HG03196 (cell line): ENCODE measurements at regions not wholly inside any gene's neighbourhood (a gene's known extent, or its start where the extent isn't known, plus 50 kb on each side); places are given as distances from the start of the nearest gene placed in this dataset.
"Not testable (repeated sequence)": the region's sequence is repeated elsewhere in the genome, so short reads cannot be mapped to it uniquely, and the experiment has no call there.

Experiments used
- ATAC-seq: cut with Tn5 transposase; IDR thresholded peaks from one replicate; pipeline ENCODE4 v1.9.1; 2021; ENCODE audit not compliant: unreplicated experiment

DNA sequence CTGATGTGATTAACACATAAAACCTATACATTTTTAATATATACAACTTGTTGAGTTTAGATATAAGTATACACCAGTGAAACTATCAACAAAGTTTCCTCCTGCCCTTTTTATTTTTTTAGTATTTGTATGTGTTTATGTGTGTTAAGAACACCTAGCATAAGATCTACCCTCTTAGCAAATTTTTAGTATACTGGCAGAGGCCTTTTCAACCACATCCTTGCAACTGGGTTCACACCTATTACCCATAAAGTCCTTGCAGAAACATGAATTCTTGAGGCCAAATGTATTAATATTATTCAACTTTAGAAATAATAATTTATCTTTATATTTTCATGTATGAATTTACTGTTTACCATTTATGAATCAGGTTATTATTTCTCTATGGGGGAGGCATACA is 119.7 kb upstream of the CRIM1 start:
- ATAC-seq = no peak

DNA sequence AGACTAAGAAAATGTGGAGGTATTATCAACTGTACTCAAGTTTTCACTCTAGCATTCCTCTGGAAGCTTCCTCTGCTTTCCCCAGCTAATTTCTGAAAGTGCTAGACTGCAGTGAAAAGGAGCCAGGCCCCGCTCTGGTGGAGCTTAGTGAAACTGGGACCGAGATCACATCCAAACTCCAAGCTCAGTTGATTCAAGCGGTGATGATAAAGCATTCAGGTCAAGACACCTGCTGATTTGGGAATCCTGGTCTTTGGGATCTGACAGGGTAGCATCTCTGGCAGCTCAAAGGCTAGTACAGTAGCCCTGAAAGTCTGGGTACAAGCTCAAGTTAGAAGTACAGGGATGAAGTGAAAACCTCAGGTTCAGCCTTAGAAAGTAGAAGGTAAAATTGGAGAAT is 120.2 kb upstream of the CRIM1 start:
- no peak for ATAC-seq

DNA sequence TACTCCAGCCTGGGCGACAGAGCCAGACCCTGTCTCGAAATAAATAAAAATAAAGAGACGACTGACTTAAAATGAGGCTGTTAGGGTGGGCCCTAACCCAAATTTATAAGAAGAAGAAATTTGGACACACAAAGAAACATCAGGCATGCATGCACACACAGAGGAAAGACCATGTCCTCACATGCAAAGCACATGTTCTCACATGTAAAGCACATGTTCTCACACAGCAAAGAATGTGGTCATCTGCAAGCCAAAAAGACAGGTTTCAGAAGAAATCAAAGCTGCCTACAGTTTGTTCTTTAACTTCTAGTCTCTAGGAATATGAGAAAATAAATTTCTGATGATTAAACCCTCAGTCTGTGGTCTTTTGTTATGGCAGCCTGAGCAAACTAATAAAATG is 132.3 kb upstream of the CRIM1 start:
- ATAC-seq = no peak

DNA sequence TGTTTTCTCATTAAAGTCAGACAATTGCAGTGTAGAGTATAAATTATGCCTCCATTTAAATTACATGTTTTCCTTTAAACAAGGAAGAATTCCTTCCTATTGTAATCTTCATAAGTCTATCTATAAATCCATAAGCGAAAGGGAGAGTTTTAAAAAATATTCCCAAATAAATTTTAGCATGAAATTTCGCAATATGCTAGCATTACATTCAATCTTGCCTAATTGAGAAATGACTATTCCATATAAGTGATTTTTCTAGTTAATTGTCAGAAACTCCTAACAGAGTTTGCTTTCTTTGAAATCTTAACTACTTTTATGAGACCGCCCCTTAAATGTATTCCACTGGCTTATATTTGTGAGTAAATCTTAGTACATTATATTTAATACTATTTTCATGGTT is 133.1 kb upstream of the CRIM1 start:
- no peak for ATAC-seq

- no peak for ATAC-seq
Measured at GRCh38 chr2:36214691-36215090, 140.9 kb upstream of the CRIM1 start.

GRCh38 chr2:36203366-36203765 is 152.2 kb upstream of the CRIM1 start:
- no peak for ATAC-seq

GRCh38 chr2:36197181-36197971 is 158.2 kb upstream of the CRIM1 start:
- no peak for ATAC-seq

- ATAC-seq = no peak
Measured at GRCh38 chr2:36193680-36194079, 161.9 kb upstream of the CRIM1 start.

- ATAC-seq = no peak
Measured at GRCh38 chr2:36192983-36193382, 162.6 kb upstream of the CRIM1 start.

GRCh38 chr2:36190097-36190496 is 165.5 kb upstream of the CRIM1 start:
- no peak for ATAC-seq

DNA sequence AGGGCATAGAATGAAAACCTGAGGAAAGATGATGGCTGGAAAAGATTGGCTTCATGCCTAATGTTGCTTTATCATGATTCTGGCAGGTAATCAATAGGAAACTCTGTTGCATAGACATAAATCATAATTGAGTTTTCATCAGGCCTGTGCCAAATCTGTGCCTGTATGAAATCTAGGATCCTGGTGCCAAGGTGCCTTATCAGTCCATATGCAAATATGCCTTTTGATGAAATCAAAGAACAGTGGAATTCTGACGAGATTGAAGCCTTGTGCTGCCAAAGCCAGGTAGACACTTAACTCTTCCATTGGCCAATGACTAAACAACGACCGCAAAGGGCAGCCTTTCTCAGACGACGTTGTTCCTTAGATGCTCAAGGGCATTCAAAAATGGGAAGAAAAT is 170.0 kb upstream of the CRIM1 start:
- no peak for ATAC-seq

GRCh38 chr2:36184848-36185247 is 170.7 kb upstream of the CRIM1 start:
- ATAC-seq = no peak

GRCh38 chr2:36180789-36181482 is 174.6 kb upstream of the CRIM1 start:
- not testable (repeated sequence) for ATAC-seq

DNA sequence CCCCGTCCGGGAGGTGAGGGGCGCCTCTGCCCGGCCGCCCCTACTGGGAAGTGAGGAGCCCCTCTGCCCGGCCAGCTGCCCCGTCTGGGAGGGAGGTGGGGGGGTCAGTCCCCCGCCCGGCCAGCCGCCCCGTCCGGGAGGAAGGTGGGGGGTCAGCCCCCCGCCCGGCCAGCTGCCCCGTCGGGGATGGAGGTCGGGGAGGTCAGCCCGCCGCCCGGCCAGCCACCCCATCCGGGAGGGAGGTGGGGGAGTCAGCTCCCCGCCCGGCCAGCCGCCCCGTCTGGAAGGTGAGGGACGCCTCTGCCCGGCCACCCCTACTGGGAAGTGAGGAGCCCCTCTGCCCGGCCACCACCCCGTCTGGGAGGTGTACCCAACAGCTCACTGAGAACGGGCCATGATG is 175.3 kb upstream of the CRIM1 start:
- not testable (repeated sequence) for ATAC-seq

GRCh38 chr2:36179668-36180269 is 175.8 kb upstream of the CRIM1 start:
- not testable (repeated sequence) for ATAC-seq

- no peak for ATAC-seq
Measured at GRCh38 chr2:36178384-36178783, 177.2 kb upstream of the CRIM1 start.

DNA sequence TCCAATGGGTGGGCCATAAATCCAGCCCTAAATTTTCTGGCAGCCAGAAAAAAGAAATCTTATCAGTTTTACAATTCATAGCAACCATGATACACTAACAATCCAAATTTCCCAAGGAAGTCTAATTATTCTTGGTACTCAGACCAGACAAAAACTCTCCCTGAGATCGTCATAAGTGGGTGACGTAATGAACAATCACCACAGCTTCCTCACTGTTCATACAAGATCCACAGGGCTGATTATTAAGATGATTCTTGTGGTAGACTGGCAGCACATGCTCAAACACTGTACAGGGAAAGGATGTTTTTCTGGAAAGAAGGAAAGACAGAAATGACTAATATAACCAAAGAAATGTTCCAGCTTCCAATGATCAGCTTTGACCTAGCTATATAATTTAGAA is 178.3 kb upstream of the CRIM1 start:
- ATAC-seq = no peak

DNA sequence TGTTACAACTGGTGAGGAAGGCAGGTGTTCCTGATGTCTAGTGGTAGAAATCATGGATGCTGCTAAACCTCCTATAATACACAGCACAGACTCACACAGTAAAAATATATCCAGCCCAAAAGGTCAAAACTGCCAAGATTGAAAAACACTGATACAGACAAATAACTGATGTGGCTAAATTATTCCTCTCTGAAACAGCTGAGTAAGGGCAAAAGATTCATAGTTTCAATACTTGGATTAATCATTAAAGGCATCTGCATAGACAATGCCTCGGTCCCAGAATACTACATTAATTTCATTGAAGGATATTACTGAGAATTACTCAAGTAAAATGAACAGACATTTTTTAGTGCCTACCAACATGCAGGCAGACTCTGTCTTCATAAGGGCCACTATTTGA is 180.7 kb upstream of the CRIM1 start:
- no peak for ATAC-seq

GRCh38 chr2:36173760-36174404 is 181.7 kb upstream of the CRIM1 start:
- ATAC-seq = no peak

GRCh38 chr2:36172824-36173223 is 182.8 kb upstream of the CRIM1 start:
- ATAC-seq = no peak

GRCh38 chr2:36170805-36171204 is 184.8 kb upstream of the CRIM1 start:
- no peak for ATAC-seq

DNA sequence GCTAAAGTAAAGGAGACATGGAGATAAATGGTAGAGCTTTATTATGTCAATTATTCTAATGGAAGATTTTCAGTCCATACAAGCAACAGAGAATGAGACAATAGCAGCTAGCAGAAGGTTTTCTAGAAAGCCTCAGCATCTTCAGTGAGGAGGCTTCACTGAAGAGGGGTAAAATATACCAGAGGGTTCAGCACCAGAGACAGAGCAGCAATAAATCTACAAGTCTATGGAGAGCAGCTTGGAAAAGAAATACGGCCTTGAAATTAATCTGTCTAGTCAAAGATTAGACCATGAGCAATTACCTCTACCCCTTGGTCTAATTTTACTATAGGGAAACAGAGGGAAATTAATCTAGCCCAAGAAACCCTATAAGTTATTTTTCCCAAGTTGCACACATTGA is 185.7 kb upstream of the CRIM1 start:
- ATAC-seq = no peak
